Right lobe of liver (tissue), 6 donors: ENCODE measurements at regions not wholly inside any gene's neighbourhood (a gene's known extent, or its start where the extent isn't known, plus 50 kb on each side); places are given as distances from the start of the nearest gene placed in this dataset.
"Not testable (repeated sequence)": the region's sequence is repeated elsewhere in the genome, so short reads cannot be mapped to it uniquely, and the experiment has no call there.

ENCODE experiments used
- ATAC-seq, 4 donors: fragments of 200-7000 bp; cut with Tn5 transposase; one replicate each; pipeline ENCODE4 v1.9.1; 2020; ENCODE audit warnings: mild to moderate bottlenecking in 4 of 4, moderate library complexity in 4 of 4
- DNase-seq, 3 donors: peaks; one replicate each; pipeline ENCODE4 v3.0.0-alpha.2; 2020
- H3K27ac ChIP-seq, 3 donors: fragments of 200-600 bp; one replicate each; pipeline ENCODE4 v1.8.0; 2022
- H3K27me3 ChIP-seq, 2 donors: fragments of 200-600 bp; one replicate each; pipeline ENCODE4 v1.8.0; 2022
- H3K36me3 ChIP-seq, 4 donors: fragments of 200-600 bp; sonication (generic) in 1 of 4; one replicate each; pipeline versions ENCODE4 v1.5.1 to v1.8.0; 2017 to 2022; ENCODE audit warnings: control low read depth in 1 of 4
- H3K4me1 ChIP-seq, 4 donors: fragments of 200-600 bp; sonication (generic) in 1 of 4; one replicate each; pipeline versions ENCODE4 v1.5.1 to v1.8.0; 2017 to 2022; ENCODE audit warnings: control low read depth in 1 of 4
- H3K4me3 ChIP-seq, 3 donors: fragments of 200-600 bp; one replicate each; pipeline ENCODE4 v1.8.0; 2022
- H3K9me3 ChIP-seq, 4 donors: fragments of 200-600 bp; sonication (generic) in 1 of 4; one replicate each; pipeline versions ENCODE4 v1.5.1 to v1.8.0; 2017 to 2022; ENCODE audit warnings: control low read depth in 1 of 4
- CTCF ChIP-seq, 4 donors: fragments of 200-600 bp in 3 of 4; fragments of 450-650 bp in 1 of 4; IDR thresholded peaks; one replicate each; pipeline versions ENCODE4 v1.5.1 to v1.8.0; 2016 to 2022; ENCODE audit warnings: antibody characterized with exemption in 4 of 4, mild to moderate bottlenecking in 2 of 4
- POLR2A ChIP-seq: fragments of 450-650 bp; IDR thresholded peaks from one replicate; pipeline ENCODE4 v1.6.1; 2017; ENCODE audit warnings: antibody characterized with exemption, mild to moderate bottlenecking
- WGBS: methylation state at CpG from one replicate; pipeline ENCODE4 v1.1.6; 2018; ENCODE audit warnings: low coverage, low lambda C conversion rate; ENCODE audit not compliant: insufficient coverage; ENCODE audit errors: missing lambda C conversion rate; 5-methylcytosine and 5-hydroxymethylcytosine counted together
- intact Hi-C, 2 donors: fragments of 100-400 bp; cut with DNase I; formaldehyde crosslinking; loops; one replicate each; pipeline versions ENCODE4 v1.11.2 to v1.14.1; 2022
- donor health status: DM: no; HTN: yes; CAD: no.
- donor health status: DM: no; HTN: no; CAD: no.
- donor health status: DM: no; HTN: no; CAD: no.
- donor health status: DM: no; HTN: yes; CAD: no.
- donor health status: DM: no; HTN: yes; CAD: no.

GRCh38 chrY:12212394-12212793, 488.6 kb upstream of the USP9Y start:
- no peaks in the 10 kb centered on the region for H3K4me1 ChIP-seq
- H3K27ac ChIP-seq: no peak overlapping the region
- no peak overlapping the region for H3K4me3 ChIP-seq
- ATAC-seq (no peak), DNase-seq (no peak)
- H3K27me3 ChIP-seq: no peaks in the 10 kb centered on the region
- H3K36me3 ChIP-seq: no peaks in the 10 kb centered on the region
- no peaks in the 10 kb centered on the region for H3K9me3 ChIP-seq
- TF ChIP-seq CTCF (IDR thresholded peaks at IDR 0.05) (no peak), POLR2A (no peak)
- intact Hi-C loops: no loop called here

- intact Hi-C loops: no loop called here
- DNase-seq: no peak
- Histone ChIP-seq H3K27ac (no peak overlapping the region), H3K9me3 (no peaks in the 10 kb centered on the region), H3K36me3 (no peaks in the 10 kb centered on the region), H3K4me1 (no peaks in the 10 kb centered on the region), H3K27me3 (no peaks in the 10 kb centered on the region), H3K4me3 (no peak overlapping the region)
- TF ChIP-seq POLR2A (no peak), CTCF (IDR thresholded peaks at IDR 0.05) (no peak)
- no peak for ATAC-seq
These were observed 485.4 kb upstream of the USP9Y start for GRCh38 chrY:12215564-12216022.

DNA sequence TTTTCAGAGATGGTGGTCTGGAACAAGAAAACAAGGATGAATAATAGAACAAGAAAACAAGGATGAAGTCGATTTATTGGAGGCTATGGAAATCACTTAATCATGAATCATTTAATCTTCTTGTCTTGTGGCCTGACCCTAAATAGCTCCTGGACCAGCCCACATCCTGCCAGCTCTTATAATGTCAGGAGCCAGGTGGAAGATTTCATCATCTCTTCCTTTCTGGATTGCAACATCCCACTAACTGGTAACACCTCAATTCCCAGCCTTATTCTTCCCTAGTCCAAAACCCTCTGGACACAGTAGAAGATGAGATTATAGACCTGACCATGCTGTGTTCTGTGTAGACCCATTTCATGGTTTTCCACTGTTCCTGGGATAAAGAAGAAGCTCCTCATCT, 470.1 kb upstream of the USP9Y start:
- no peak overlapping the region for H3K27ac ChIP-seq
- no CpG with 5 or more reads among the region's 1 CpG for WGBS
- TF ChIP-seq POLR2A (no peak), CTCF (IDR thresholded peaks at IDR 0.05) (no peak)
- H3K4me3 ChIP-seq: no peak overlapping the region
- H3K9me3 ChIP-seq: no peaks in the 10 kb centered on the region
- DNase-seq: no peak
- intact Hi-C loops: no loop called here
- H3K27me3 ChIP-seq: no peaks in the 10 kb centered on the region
- no peaks in the 10 kb centered on the region for H3K4me1 ChIP-seq
- no peak for ATAC-seq
- no peaks in the 10 kb centered on the region for H3K36me3 ChIP-seq

DNA sequence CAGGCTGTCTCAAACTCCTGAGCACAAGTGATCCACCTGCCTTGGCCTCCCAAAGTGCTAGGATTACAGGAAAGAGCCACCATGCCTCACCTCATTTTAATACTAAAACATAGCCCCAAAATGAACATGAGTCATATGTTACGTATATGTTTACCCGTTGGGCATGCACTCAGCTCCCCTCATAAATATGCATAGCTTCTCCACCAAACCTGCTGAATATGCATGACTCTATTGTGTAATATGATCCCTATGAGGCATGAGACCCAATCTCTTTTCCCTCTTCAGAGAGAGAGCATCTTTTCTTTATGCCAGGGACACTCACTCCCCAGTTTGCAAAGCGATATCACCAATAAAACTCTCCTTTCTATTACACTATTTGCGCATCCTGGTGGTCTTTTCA, 464.6 kb upstream of the USP9Y start:
- no peaks in the 10 kb centered on the region for H3K4me1 ChIP-seq
- TF ChIP-seq POLR2A: no peak
- no peak for TF ChIP-seq CTCF (IDR thresholded peaks at IDR 0.05)
- no peak overlapping the region for H3K4me3 ChIP-seq
- H3K9me3 ChIP-seq: no peaks in the 10 kb centered on the region
- ATAC-seq (no peak), DNase-seq (no peak)
- no CpG with 5 or more reads among the region's 4 CpGs for WGBS
- intact Hi-C loops: no loop called here
- H3K27me3 ChIP-seq: no peaks in the 10 kb centered on the region
- no peaks in the 10 kb centered on the region for H3K36me3 ChIP-seq
- H3K27ac ChIP-seq: no peak overlapping the region

GRCh38 chrY:12240326-12240725, 460.7 kb upstream of the USP9Y start:
- H3K4me1 ChIP-seq, H3K27ac ChIP-seq, H3K9me3 ChIP-seq, H3K27me3 ChIP-seq, intact Hi-C loops, DNase-seq, H3K36me3 ChIP-seq, ATAC-seq, H3K4me3 ChIP-seq: not testable (repeated sequence)
- no CpG with 5 or more reads among the region's 2 CpGs for WGBS
